NB4 (cell line): ENCODE measurements at regions not wholly inside any gene's neighbourhood (a gene's known extent, or its start where the extent isn't known, plus 50 kb on each side); places are given as distances from the start of the nearest gene placed in this dataset.
A peak's percentile ranks its signal among the peaks of the same experiment; 100 is the strongest.

ENCODE experiments used
- DNase-seq: peaks from one replicate; pipeline ENCODE4 v3.0.0; 2010; ENCODE audit warnings: low read depth
- H3K4me3 ChIP-seq: one replicate; pipeline ENCODE4 v1.5.1; 2011; ENCODE audit warnings: mild to moderate bottlenecking, low read depth, low read length, moderate library complexity
- MAX ChIP-seq: IDR thresholded peaks from 2 replicates; pipeline ENCODE4 v1.6.1; 2011; ENCODE audit warnings: low read depth, low read length
- MYC ChIP-seq: IDR thresholded peaks from 2 replicates; pipeline ENCODE4 v1.6.1; 2011; ENCODE audit warnings: low read depth, low read length
- POLR2A ChIP-seq: IDR thresholded peaks from 2 replicates; pipeline ENCODE4 v1.6.1; 2011; ENCODE audit warnings: mild to moderate bottlenecking; ENCODE audit not compliant: insufficient read length; ENCODE audit errors: extremely low read depth
- TF ChIP-seq, protein P1 (sequence below): IDR thresholded peaks from one replicate; pipeline ENCODE4 v1.5.1; 2012; ENCODE audit warnings: low read depth, low read length

DNA sequence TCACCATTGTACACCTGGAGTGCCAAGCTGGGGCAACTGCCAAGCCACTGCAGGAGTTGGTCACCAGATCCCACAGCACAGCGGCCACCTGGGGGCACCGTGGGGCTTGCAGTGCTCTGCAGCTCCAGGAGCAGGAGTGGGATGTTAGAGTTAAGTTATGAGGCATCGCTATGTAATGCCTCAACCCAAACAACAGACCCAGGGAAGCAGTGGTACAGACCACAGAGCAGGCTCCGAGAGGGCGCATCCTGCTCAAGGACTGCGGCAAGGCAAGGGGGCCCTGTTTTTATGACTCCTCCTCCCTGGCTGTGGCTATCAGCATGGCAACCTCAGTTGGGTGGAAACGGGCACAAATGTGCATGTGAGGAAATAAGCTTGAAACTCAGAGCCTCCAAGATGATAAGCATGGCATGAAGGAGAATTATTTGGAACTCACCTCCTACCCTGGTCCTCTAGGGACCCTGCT, 63.1 kb downstream of the ARL6IP4 start:
- no peak overlapping the region for H3K4me3 ChIP-seq
- DNase-seq, result peak; percentile 92
- TF ChIP-seq, protein P1, sequence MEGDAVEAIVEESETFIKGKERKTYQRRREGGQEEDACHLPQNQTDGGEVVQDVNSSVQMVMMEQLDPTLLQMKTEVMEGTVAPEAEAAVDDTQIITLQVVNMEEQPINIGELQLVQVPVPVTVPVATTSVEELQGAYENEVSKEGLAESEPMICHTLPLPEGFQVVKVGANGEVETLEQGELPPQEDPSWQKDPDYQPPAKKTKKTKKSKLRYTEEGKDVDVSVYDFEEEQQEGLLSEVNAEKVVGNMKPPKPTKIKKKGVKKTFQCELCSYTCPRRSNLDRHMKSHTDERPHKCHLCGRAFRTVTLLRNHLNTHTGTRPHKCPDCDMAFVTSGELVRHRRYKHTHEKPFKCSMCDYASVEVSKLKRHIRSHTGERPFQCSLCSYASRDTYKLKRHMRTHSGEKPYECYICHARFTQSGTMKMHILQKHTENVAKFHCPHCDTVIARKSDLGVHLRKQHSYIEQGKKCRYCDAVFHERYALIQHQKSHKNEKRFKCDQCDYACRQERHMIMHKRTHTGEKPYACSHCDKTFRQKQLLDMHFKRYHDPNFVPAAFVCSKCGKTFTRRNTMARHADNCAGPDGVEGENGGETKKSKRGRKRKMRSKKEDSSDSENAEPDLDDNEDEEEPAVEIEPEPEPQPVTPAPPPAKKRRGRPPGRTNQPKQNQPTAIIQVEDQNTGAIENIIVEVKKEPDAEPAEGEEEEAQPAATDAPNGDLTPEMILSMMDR, result peak; percentile 82
- no peak for TF ChIP-seq POLR2A

DNA sequence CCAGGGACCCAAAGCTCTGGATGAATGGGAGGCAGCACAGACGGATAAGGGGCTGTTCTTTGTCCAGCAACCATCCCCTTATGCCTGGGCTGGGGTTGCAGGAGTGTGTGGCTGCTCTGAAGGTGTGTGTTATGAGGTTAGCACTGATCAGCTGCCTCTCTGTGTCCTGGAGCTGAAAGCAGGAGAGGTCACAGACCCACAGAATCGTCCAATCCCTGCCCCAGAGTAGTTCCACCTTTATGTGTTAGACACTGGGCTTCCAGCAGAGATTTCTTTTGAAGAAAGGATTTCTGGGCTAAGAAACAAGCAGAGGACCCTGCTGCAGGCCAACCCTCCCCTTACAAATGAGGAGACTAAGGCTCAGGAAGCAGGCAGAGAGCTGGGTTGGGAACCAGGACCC, 62.4 kb downstream of the ARL6IP4 start:
- TF ChIP-seq MAX, result no peak
- no peak for TF ChIP-seq MYC
- TF ChIP-seq POLR2A, result no peak
- TF ChIP-seq, protein P1, result no peak
- H3K4me3 ChIP-seq, result no peak overlapping the region
- no peak for DNase-seq

- H3K4me3 ChIP-seq, result no peak overlapping the region
- DNase-seq, result no peak
- no peak for TF ChIP-seq MYC
These were observed 61.6 kb downstream of the ARL6IP4 start for GRCh38 chr12:123041811-123042655.

- peak; percentile 38 for DNase-seq
- no peak overlapping the region for H3K4me3 ChIP-seq
- TF ChIP-seq MYC (no peak), POLR2A (no peak), MAX (no peak)
These were observed 60.6 kb downstream of the ARL6IP4 start for GRCh38 chr12:123041042-123041531.

DNA sequence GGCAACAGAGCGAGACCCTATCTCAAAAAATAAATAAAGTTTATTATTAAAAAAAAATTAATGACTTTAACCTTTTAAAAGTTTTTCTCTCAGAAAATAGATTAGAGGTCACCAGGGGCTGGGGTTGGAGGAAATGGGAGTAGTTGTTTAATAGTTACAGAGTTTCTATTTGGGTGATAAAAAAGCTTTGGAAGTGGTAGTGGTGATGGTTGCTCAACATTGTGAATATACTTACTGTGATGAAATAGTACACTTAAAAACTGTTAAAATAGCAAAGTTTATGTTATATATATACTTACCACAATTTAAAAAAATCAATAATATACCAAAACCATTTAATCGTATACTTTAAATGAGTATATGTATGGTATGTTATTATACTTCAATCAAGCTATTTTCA, 59.6 kb downstream of the ARL6IP4 start:
- DNase-seq, result peak; percentile 43
- no peak overlapping the region for H3K4me3 ChIP-seq
- TF ChIP-seq MYC (no peak), POLR2A (no peak), MAX (no peak)
- TF ChIP-seq, protein P1, result no peak

- no peak for DNase-seq
- H3K4me3 ChIP-seq, result no peak overlapping the region
- TF ChIP-seq POLR2A, result no peak
- no peak for TF ChIP-seq MAX
- no peak for TF ChIP-seq MYC
- TF ChIP-seq, protein P1, result no peak
These were observed 58.5 kb downstream of the ARL6IP4 start for GRCh38 chr12:123038966-123039365.

- TF ChIP-seq POLR2A, result no peak
- TF ChIP-seq MAX, result no peak
- TF ChIP-seq, protein P1, result no peak
- TF ChIP-seq MYC, result no peak
These were observed 58.0 kb downstream of the ARL6IP4 start for GRCh38 chr12:123038486-123038885.

More at GRCh38 chr12:123038486-123038885, 58.0 kb downstream of the ARL6IP4 start:
- H3K4me3 ChIP-seq, result no peak overlapping the region
- no peak for DNase-seq
